GM23338 (cell line): ENCODE measurements at regions not wholly inside any gene's neighbourhood (a gene's known extent, or its start where the extent isn't known, plus 50 kb on each side); places are given as distances from the start of the nearest gene placed in this dataset. TPM values are rescaled to one million over a fixed set of nuclear protein-coding genes. Genes with fewer than 3 reads are reported as not detected.

Experiments
- microRNA counts: library from miRNA; unstranded; fragments of <30 nt; microRNA quantifications from one replicate; lab custom pipeline; 2017
- microRNA-seq: library from miRNA; unstranded; fragments of <30 nt; microRNA quantifications from one replicate; pipeline ENCODE4, GENCODE V29; 2017
- small RNA-seq: library from RNA; depleted of rRNA; stranded (forward); fragments of <200 nt; gene quantifications from one replicate; pipeline ENCODE3, GENCODE V24; 2014; ENCODE audit warnings: low replicate concordance

MicroRNAs in the stretch of these regions (microRNA counts, 767-probe panel; counts per million panel counts)
- not detected for microRNA hsa-miR-873-5p (lab: Ali Mortazavi, UCI)
- microRNA hsa-miR-876-3p (lab: Ali Mortazavi, UCI) = not detected
- microRNA hsa-miR-876-5p (lab: Ali Mortazavi, UCI) = not detected

Small RNA genes lying in the stretch of these regions (microRNA-seq; reads per million reads assigned to microRNA genes)
- gene MIR873 (7.1 reads per million, percentile 26 among the genes with 10 or more reads in this experiment), gene MIR876 (2.4 reads per million, percentile 5 among the genes with 10 or more reads in this experiment)

Small RNA genes lying in the stretch of these regions (small RNA-seq; reads per million reads assigned to genes)
- gene MIR873 = 5.5 reads per million, percentile 93 among the genes with 10 or more reads in this experiment
- gene MIR876 = 0.10 reads per million
- gene RNA5SP281 = not detected
